ENCODE measurements at regions not wholly inside any gene's neighbourhood (a gene's known extent, or its start where the extent isn't known, plus 50 kb on each side); places are given as distances from the start of the nearest gene placed in this dataset.
A peak's percentile ranks its signal among the peaks of the same experiment; 100 is the strongest.

DNA sequence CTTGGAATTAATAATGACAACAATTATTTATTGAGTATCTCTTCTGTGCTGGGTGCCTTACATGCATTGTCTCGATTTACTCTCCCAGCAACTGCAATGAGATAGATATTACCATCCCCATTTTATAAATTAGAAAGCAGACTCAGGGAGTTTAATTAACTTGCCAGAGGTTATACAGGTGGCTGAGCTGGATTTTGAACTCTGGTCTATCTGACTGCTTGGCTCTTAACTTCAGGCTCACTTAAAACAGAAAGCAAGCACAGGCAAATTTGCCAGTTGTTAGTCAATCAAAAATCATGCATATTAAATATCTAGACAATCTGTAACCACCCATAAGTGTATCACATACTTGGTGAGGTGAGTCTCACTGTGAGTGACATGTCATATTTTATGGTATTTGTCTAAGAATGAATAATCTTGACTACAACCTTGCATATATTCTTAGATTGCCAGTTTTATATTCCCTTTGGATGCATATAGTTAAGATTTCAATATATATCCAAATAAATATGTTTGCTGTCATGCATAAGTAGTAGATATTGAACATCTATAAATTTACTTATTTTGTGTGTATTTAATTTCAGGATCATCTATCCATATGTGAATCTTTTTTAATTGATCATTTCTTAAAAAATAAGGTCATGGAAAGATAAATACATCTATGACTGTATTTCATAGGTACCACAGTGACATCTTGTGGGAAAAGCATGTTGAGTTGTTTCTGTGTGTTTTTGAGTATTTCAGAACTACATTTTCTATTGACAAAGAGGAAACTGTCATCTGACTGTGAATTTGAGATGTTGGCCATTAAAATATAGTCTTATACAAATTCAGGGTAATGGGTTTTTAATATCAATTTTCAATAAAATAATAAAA, 112.0 kb upstream of the ARHGAP42 start:
- in situ Hi-C loops (cut with MboI; ENCODE audit: low pct_unique_long_range_greater_than_20kb in 2 of 9, low sequenced_read_pairs in 9 of 9, unreplicated experiment in 9 of 9) = loop anchor here (10.0 to 25.0 kb wide), 4 partner anchors 287 to 362 kb away; no protein-coding TSS in a partner anchor
- WGBS, 10 experiments = 0 to 80% (median 55%) methylated on average over 1 of the region's 1 CpG; no CpG with 5 or more reads in 4 of the 10 experiments
- H3K4me1 ChIP-seq (replicated peaks in 1 of 2) = no peaks in the 10 kb centered on the region
- ATAC-seq (replicated peaks in 6 of 8) = peak in 2 of 8 experiments; percentile 31 to 54
- H3K27ac ChIP-seq = no peak overlapping the region
- H3K4me3 ChIP-seq = no peak overlapping the region

DNA sequence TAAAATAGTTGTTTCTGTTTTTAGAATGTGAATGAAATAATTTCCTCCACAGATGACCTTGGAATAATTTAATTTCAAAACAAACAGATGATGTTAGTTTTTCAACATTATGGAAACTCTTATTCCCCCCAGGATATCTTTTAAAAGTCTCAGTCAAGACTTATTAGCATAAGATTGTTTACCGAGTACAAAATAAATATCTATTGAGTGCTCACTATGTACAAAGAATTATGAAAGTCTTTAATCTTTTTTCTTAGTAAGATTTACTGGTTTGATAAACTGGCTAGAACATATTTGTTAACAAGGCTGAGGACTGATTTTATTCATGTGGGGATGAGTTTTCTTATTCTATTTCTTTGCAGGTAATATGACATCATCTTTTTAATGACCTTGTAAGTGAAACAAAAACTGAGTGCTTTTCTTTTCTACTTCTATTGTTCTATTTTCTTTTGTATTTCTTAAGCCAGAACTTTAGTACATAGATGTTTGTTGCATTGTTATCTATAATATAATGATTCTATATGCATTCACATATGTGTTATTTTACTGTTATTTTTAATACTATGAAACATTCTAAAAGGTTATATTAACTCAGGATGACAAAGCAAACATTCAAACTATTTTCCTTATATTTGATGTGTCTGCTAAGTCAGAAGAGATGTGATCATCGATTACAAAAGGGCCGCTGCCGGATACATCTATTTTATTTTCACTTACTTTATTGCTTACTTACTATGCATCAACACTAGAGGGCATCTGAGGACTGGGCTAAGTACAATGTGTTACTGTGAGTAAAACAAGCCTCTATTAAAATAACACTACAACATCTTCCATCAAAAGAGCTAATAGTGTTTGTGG, 111.0 kb upstream of the ARHGAP42 start:
- in situ Hi-C loops (cut with MboI; ENCODE audit: low pct_unique_long_range_greater_than_20kb in 2 of 9, low sequenced_read_pairs in 9 of 9, unreplicated experiment in 9 of 9) = loop anchor here (10.0 to 25.0 kb wide), 4 partner anchors 286 to 361 kb away; no protein-coding TSS in a partner anchor
- whole genome bisulfite sequencing, 10 experiments = 0 to 75% (median 17%) methylated on average over 1 to 4 of the region's 4 CpGs
- peak; percentile 47 to 87 (median 66) for ATAC-seq (replicated peaks in 6 of 8)
- Histone ChIP-seq H3K4me3 (no peak overlapping the region), H3K27ac (no peak overlapping the region), H3K4me1 (replicated peaks in 1 of 2) (no peaks in the 10 kb centered on the region)

- WGBS, 10 experiments = 0 to 67% (median 17%) methylated on average over 1 to 3 of the region's 3 CpGs
- H3K27ac ChIP-seq = no peak overlapping the region
- no peak for ATAC-seq (replicated peaks in 6 of 8)
- in situ Hi-C loops (cut with MboI; ENCODE audit: low pct_unique_long_range_greater_than_20kb in 2 of 9, low sequenced_read_pairs in 9 of 9, unreplicated experiment in 9 of 9) = loop anchor here (10.0 to 25.0 kb wide), 4 partner anchors 286 to 361 kb away; no protein-coding TSS in a partner anchor
- H3K4me3 ChIP-seq = no peak overlapping the region
- H3K4me1 ChIP-seq (replicated peaks in 1 of 2) = no peaks in the 10 kb centered on the region
Measured at GRCh38 chr11:100576718-100577021, 110.4 kb upstream of the ARHGAP42 start.

- no peak for ATAC-seq (replicated peaks in 6 of 8)
- Histone ChIP-seq H3K27ac (no peak overlapping the region), H3K4me1 (replicated peaks in 1 of 2) (no peaks in the 10 kb centered on the region), H3K4me3 (no peak overlapping the region)
- in situ Hi-C loops (cut with MboI; ENCODE audit: low pct_unique_long_range_greater_than_20kb in 2 of 9, low sequenced_read_pairs in 9 of 9, unreplicated experiment in 9 of 9) = loop anchor here (10.0 to 25.0 kb wide), 4 partner anchors 283 to 358 kb away; no protein-coding TSS in a partner anchor
- 17 to 100% (median 71%) methylated on average over 2 to 4 of the region's 5 CpGs; no CpG with 5 or more reads in 1 of the 10 experiments for WGBS, 10 experiments
Measured at GRCh38 chr11:100578831-100579311, 108.2 kb upstream of the ARHGAP42 start.

DNA sequence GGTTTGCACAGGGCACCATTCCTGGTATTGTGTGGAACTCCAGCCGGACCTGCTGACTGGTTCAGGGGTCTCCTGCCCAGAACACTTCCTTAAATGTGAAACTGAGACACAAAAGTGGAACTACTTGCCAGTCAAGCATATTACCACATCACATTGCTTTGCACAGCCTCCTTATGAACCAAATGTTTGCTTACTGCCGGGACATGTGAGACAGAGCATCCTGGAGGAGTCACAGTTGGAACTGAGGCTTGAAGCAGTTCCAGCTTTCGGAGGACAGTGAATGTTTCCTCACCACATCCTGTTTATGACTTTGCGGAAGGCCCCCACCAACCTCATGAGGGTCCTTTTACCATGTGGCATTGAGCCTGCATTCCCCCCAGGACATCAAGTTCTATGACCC, 105.8 kb upstream of the ARHGAP42 start:
- no peak overlapping the region for H3K27ac ChIP-seq
- ATAC-seq (replicated peaks in 6 of 8) = no peak
- H3K4me1 ChIP-seq (replicated peaks in 1 of 2) = no peaks in the 10 kb centered on the region
- 10 to 100% (median 87%) methylated on average over 1 to 4 of the region's 4 CpGs; no CpG with 5 or more reads in 3 of the 10 experiments for WGBS, 10 experiments
- H3K4me3 ChIP-seq = no peak overlapping the region
- in situ Hi-C loops (cut with MboI; ENCODE audit: low pct_unique_long_range_greater_than_20kb in 2 of 9, low sequenced_read_pairs in 9 of 9, unreplicated experiment in 9 of 9) = loop anchor here in 8 of 9 experiments (25.0 kb wide), 3 partner anchors 281 to 356 kb away; no protein-coding TSS in a partner anchor

DNA sequence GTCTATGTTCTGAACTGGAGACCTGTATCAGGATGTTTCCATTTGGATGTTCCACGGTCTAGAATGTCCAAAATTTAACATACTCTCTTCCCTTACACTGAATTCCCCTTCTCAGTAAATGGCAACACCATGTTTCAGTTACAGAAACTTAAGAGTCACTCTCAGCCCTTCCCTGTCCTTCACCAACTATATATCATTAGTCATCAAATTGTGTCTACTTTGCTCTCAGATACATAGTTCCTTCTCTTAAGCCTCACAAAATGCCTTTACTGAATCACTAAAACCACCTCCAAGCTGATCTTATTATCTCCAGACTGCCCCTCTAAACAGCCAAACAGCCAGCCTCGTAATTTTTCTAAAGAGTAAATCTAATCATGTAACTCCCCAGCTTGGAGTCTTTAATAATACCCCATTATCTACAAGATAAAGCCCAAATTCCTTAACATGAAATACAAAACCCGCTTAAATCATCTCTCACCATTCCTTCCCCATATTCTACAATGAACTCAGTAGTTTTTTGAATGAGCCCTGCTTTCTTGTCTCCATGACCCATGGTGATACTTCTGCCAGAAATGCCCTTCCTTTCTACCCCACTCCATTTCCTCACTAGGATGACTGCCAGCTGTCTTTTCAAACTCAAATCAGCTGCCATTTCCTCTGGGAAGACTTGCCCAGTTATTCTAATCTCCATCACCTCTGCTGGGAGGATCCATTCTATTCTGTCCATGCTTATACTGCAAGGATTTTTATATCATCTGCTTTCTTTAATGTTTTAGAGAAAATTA, 102.7 kb upstream of the ARHGAP42 start:
- ATAC-seq (replicated peaks in 6 of 8) = no peak
- H3K27ac ChIP-seq = no peak overlapping the region
- H3K4me3 ChIP-seq = no peak overlapping the region
- no peaks in the 10 kb centered on the region for H3K4me1 ChIP-seq (replicated peaks in 1 of 2)
- 21 to 100% (median 59%) methylated on average over 1 to 3 of the region's 3 CpGs for WGBS, 10 experiments
- in situ Hi-C loops (cut with MboI; ENCODE audit: low pct_unique_long_range_greater_than_20kb in 2 of 9, low sequenced_read_pairs in 9 of 9, unreplicated experiment in 9 of 9) = loop anchor here in 8 of 9 experiments (25.0 kb wide), 3 partner anchors 278 to 353 kb away; no protein-coding TSS in a partner anchor

DNA sequence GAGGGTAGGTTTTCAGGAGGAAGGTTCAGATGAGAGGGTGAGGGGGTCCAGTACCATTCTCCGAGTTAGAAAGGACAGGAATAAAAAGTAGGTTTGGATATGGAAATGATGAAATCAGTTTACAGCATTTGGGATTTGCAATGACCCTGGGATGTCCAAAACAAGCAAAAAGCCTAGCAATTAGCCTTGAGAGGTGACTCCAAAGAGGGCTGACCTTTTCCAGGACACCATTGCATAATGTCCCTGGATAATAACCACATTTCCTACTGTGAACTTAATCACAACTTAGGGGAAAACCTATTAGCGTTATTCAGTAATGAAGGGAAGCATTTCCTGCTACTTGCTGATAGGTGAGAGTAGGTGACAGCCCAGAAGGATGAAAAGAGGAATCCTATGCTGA, 101.4 kb upstream of the ARHGAP42 start:
- in situ Hi-C loops (cut with MboI; ENCODE audit: low pct_unique_long_range_greater_than_20kb in 2 of 9, low sequenced_read_pairs in 9 of 9, unreplicated experiment in 9 of 9) = loop anchor here in 8 of 9 experiments (25.0 kb wide), 3 partner anchors 277 to 352 kb away; no protein-coding TSS in a partner anchor
- H3K4me3 ChIP-seq = no peak overlapping the region
- 0 to 80% (median 0%) methylated on average over 1 to 2 of the region's 2 CpGs; no CpG with 5 or more reads in 3 of the 10 experiments for WGBS, 10 experiments
- no peak for ATAC-seq (replicated peaks in 6 of 8)
- H3K4me1 ChIP-seq (replicated peaks in 1 of 2) = no peaks in the 10 kb centered on the region
- H3K27ac ChIP-seq = no peak overlapping the region

GRCh38 chr11:100586361-100587101, 100.6 kb upstream of the ARHGAP42 start:
- no peak for ATAC-seq (replicated peaks in 6 of 8)
- WGBS, 10 experiments = 0 to 100% (median 78%) methylated on average over 1 to 2 of the region's 2 CpGs; no CpG with 5 or more reads in 4 of the 10 experiments
- Histone ChIP-seq H3K4me3 (no peak overlapping the region), H3K4me1 (replicated peaks in 1 of 2) (no peaks in the 10 kb centered on the region), H3K27ac (no peak overlapping the region)
- in situ Hi-C loops (cut with MboI; ENCODE audit: low pct_unique_long_range_greater_than_20kb in 2 of 9, low sequenced_read_pairs in 9 of 9, unreplicated experiment in 9 of 9) = loop anchor here in 8 of 9 experiments (25.0 kb wide), 3 partner anchors 276 to 351 kb away; no protein-coding TSS in a partner anchor

DNA sequence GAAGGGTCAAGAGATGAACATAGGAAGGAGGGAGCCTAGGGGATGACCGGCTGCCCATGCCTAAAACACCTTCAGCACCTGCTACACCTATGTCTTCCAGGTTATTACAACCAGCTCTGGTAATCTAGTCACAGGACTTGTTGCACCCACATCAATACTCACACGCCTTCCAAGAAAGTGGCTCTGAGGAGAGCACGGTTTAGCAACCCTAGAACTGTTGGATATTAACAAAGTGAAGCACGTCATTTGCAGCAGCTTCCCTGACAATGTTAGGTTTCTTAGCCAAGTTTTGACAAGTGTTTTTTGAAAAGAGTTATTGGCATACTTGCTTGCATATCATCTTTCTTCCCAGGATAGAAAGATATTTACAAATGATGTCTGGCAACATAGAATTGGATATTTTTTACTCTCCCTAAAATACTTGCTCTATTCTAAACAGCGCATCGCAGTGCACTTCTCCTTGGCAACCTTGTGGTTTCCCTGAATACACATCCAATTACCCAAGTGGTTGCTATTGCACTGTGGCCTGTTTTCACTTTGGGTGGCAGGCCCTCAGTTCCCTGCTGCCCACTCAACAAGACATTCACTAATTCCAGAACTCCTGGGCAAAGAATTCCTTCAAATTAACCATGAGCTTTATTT, 94.3 kb upstream of the ARHGAP42 start:
- Histone ChIP-seq H3K27ac (no peak overlapping the region), H3K4me1 (replicated peaks in 1 of 2) (no peaks in the 10 kb centered on the region), H3K4me3 (no peak overlapping the region)
- ATAC-seq (replicated peaks in 6 of 8) = peak in 1 of 8 experiments; percentile 75
- in situ Hi-C loops (cut with MboI; ENCODE audit: low pct_unique_long_range_greater_than_20kb in 2 of 9, low sequenced_read_pairs in 9 of 9, unreplicated experiment in 9 of 9) = loop anchor here in 8 of 9 experiments (25.0 kb wide), 3 partner anchors 270 to 345 kb away; no protein-coding TSS in a partner anchor
- 0 to 100% (median 87%) methylated on average over 1 to 6 of the region's 6 CpGs for WGBS, 10 experiments

DNA sequence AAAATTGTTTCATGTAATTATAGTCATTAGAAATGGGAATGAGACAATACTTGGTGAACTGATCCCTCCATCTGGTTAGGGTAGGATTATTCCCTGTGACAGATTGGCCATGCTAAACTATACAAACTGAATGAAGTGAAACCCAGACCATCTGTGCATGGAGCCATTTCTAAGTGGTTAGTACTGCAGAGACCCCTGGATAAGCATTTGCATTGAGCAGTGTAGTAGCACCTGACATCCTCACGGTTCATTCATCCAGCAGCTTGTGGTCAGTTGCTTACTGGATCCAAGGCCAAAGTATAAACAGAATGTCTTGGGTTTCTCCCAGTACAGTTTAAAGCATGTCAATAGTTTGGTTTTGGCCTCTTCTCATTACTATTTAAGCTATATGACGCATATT, 93.8 kb upstream of the ARHGAP42 start:
- H3K27ac ChIP-seq = no peak overlapping the region
- in situ Hi-C loops (cut with MboI; ENCODE audit: low pct_unique_long_range_greater_than_20kb in 2 of 9, low sequenced_read_pairs in 9 of 9, unreplicated experiment in 9 of 9) = loop anchor here in 8 of 9 experiments (25.0 kb wide), 3 partner anchors 269 to 344 kb away; no protein-coding TSS in a partner anchor
- no peak overlapping the region for H3K4me3 ChIP-seq
- WGBS, 10 experiments = 0 to 100% (median 67%) methylated on average over 1 to 2 of the region's 2 CpGs
- peak in 2 of 8 experiments; percentile 20 to 35 for ATAC-seq (replicated peaks in 6 of 8)
- H3K4me1 ChIP-seq (replicated peaks in 1 of 2) = no peaks in the 10 kb centered on the region

GRCh38 chr11:100594320-100594719, 92.8 kb upstream of the ARHGAP42 start:
- H3K4me3 ChIP-seq = no peak overlapping the region
- no peak overlapping the region for H3K27ac ChIP-seq
- ATAC-seq (replicated peaks in 6 of 8) = no peak
- in situ Hi-C loops (cut with MboI; ENCODE audit: low pct_unique_long_range_greater_than_20kb in 2 of 9, low sequenced_read_pairs in 9 of 9, unreplicated experiment in 9 of 9) = loop anchor here in 8 of 9 experiments (25.0 kb wide), 3 partner anchors 268 to 343 kb away; no protein-coding TSS in a partner anchor
- no peaks in the 10 kb centered on the region for H3K4me1 ChIP-seq (replicated peaks in 1 of 2)
- 0 to 87% (median 45%) methylated on average over 1 to 3 of the region's 3 CpGs; no CpG with 5 or more reads in 2 of the 10 experiments for WGBS, 10 experiments
